T-helper 2 cell treated with Interferon-gamma antibody and Interleukin-4, amounts not matched to agents 5 μg/mL and 100 μg/mL, for 36 hours (primary cell): ENCODE measurements at regions not wholly inside any gene's neighbourhood (a gene's known extent, or its start where the extent isn't known, plus 50 kb on each side); places are given as distances from the start of the nearest gene placed in this dataset.

Experiments used
- DNase-seq: peaks from one replicate; pipeline ENCODE4 v3.0.0; 2021; ENCODE audit warnings: low spot score
- H3K27ac Mint-ChIP-seq: one replicate; pipeline ENCODE4 v1.8.0; 2021; ENCODE audit warnings: mild to moderate bottlenecking, mixed read lengths
- H3K27me3 Mint-ChIP-seq: one replicate; pipeline ENCODE4 v1.8.0; 2021; ENCODE audit warnings: low read depth, mixed read lengths
- H3K36me3 Mint-ChIP-seq: one replicate; pipeline ENCODE4 v1.8.0; 2021; ENCODE audit warnings: low read depth, mixed read lengths
- H3K4me1 Mint-ChIP-seq: one replicate; pipeline ENCODE4 v1.8.0; 2021; ENCODE audit warnings: low read depth, mixed read lengths
- H3K4me3 Mint-ChIP-seq: one replicate; pipeline ENCODE4 v1.8.0; 2022; ENCODE audit warnings: mild to moderate bottlenecking, moderate library complexity, mixed read lengths
- H3K9me3 Mint-ChIP-seq: one replicate; pipeline ENCODE4 v1.8.0; 2021; ENCODE audit warnings: mixed read lengths

DNA sequence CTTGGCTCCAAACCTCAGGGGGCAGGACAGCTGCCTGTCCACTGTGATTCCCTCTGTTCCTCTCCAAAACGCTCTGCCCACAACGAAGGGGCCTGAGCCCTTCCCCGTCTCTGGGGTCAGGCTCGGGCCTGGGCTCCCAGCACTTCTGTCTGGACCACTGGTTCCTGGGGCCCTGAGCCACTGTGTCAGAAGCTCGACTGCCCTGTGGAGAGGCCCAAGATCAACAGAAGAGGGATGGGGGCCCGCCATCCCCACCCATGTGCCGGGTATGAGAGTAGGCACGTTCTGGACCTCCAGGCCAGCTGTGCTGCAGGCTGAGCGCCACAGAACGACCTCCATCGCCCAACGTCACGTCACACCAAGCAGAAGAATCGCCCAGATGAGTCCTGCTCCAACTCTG lies 119.9 kb upstream of the HS6ST1 start:
- no peaks in the 10 kb centered on the region for H3K36me3 Mint-ChIP-seq
- peaks cover 14% of the 10 kb centered on the region for H3K27me3 Mint-ChIP-seq
- H3K9me3 Mint-ChIP-seq: no peaks in the 10 kb centered on the region
- DNase-seq: no peak
- no peak overlapping the region for H3K4me3 Mint-ChIP-seq
- H3K27ac Mint-ChIP-seq: no peak overlapping the region
- H3K4me1 Mint-ChIP-seq: peaks cover 26% of the 10 kb centered on the region

DNA sequence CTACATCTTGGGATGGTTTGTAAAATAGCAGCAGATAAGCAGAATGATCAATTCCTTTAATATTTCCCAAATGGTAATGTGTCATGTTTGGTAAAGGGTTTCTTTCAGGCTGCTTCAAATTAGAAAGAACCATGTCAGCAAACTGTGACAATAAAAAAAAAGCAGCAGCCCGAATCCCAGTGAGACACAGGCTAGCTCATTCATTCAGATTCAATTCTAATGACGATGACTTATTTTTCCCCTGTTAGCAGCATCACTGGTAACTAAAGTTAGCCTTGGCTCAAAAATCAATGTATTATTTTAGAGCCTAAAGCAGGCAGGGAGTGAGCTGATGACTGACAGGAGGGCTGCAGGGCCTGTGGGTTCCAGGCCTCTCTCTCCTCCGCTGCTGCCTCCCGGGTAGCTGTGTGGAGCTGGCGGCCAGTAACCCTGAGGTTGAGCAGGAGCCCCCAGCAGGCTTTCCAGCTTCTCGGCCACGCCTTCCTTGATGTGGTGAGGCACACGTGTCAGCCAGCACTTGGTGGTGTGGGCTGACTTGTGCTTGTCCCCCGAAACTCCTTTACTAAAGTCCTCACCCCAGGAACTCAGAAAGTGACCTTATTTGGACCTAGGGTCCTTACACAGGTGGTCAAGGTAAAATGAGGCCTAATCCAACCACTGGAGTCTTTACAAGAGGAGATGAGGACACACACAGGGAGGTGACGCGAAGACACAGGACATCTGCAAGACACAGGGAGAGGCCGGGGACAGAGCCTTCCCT lies 120.5 kb upstream of the HS6ST1 start:
- Mint-ChIP-seq H3K4me3 (no peak overlapping the region), H3K9me3 (no peaks in the 10 kb centered on the region), H3K4me1 (peaks cover 26% of the 10 kb centered on the region), H3K27me3 (peaks cover 14% of the 10 kb centered on the region), H3K27ac (no peak overlapping the region), H3K36me3 (no peaks in the 10 kb centered on the region)
- DNase-seq: no peak

DNA sequence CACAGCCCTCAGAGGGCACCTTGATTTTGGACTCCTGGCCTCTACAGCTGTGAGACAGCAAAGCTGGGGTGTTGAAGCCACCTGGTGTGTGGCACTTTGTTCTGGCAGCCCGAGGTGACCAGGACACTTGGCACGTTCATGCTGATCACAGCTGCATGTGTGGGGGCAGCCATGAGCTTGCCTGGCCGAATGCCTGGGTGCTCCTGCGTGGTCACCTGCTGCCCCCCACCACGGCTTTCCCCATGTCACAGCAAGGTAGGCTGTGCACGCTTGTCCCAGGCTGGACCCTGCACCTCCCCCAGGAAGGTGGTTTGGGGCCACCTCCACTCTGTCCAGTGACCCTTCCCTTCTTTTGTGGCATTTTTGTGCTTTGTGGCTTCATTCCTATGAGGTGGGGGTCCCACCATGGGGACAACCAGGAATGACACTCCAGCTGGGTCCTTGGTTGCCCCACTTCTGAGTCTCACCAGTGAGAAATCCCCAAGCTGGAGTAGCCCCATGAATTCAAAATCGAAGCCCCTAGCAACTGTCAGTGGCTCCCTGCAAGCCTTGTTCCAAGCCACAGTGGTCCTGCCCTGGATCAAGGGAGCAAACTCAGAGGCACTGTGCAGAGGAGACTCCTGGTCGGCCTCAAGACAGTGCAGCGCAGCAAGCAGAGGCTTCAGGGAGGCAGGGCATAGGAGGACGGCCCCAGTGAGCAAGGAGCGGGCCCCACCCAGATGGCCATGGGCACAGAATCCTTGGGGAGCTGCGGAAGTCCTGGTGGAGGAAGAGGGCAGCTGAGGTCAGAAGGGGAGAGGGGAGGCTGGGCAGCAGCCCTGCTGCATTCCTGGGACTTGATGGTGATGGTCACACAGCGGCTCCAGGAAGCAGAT lies 121.4 kb upstream of the HS6ST1 start:
- DNase-seq: no peak
- peaks cover 9% of the 10 kb centered on the region for H3K27me3 Mint-ChIP-seq
- H3K4me1 Mint-ChIP-seq: peaks cover 19% of the 10 kb centered on the region

DNA sequence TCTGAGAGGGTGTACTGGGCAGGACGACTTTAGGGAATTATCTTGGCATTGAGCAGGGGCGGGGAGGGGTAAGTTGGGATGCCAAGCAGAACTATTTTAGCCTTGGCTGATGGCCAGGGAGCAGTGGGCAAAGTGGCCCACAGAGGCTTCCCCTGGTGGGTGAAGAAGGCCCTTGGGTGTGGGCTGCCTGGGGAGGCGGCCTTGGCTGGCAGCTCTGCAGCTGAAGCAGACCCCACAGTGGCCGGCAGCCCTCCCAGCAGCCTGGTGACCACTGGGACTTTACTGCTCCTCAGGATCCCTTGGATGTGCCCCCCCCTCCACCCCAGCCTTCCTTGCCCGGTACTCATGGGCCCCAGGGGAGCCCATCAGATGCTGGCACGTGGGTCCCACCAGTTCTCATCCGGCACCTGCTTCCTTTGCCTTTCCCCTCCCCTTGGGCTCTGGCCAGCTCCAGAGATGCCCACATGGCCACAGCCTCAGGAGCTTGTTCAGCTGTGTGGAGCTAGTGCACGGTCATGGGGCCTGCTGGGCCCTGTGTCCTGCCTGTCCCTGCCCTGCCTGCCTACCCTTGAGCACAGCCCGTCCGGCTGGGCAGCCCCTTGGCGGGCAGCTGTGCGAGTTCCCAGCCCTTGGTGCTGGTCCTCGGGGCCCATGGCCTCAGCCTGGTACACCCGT lies 122.1 kb upstream of the HS6ST1 start:
- H3K4me3 Mint-ChIP-seq: no peak overlapping the region
- H3K9me3 Mint-ChIP-seq: no peaks in the 10 kb centered on the region
- no peak overlapping the region for H3K27ac Mint-ChIP-seq
- H3K27me3 Mint-ChIP-seq: peaks cover 5% of the 10 kb centered on the region
- H3K4me1 Mint-ChIP-seq: peaks cover 19% of the 10 kb centered on the region
- no peak for DNase-seq
- H3K36me3 Mint-ChIP-seq: no peaks in the 10 kb centered on the region

More for the DNA sequence above, 121.4 kb upstream of the HS6ST1 start:
- Mint-ChIP-seq H3K36me3 (no peaks in the 10 kb centered on the region), H3K9me3 (no peaks in the 10 kb centered on the region), H3K4me3 (no peak overlapping the region), H3K27ac (no peak overlapping the region)

DNA sequence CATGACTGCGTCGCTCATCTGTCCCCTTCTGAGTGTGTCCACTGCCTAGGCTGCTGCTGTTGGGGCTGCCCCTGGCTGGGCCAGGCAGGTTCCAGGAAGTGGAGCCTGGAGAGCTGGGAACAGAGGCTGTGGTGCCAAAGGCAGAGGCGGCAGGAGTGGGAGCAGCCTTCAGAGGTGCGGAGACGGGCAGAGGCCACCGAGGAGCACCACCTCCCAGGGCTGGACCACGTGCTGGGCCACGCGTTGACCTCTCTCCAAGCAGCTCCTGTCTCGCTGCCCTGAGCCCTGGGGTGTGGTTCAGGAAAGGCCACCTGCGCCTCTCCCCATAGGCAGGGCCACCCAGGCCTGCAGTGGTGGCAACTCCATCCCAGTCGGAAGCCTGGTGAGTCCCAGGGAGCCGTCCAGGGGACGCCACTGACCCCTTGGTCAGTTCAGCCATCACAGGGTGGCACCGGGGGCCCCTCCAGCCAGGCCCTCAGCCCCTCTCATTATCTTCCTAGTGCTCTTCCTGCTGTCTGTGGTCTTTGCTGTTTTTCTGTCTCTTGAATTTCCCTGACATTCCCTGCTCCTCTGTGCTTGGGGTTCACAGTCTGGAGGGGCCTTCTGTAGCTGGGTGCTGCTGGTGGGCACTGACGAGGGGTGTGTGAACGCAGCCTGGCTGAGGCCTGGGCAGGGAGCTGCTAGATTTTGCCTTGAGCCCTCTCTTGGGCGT lies 122.8 kb upstream of the HS6ST1 start:
- Mint-ChIP-seq H3K4me1 (peaks cover 17% of the 10 kb centered on the region), H3K9me3 (no peaks in the 10 kb centered on the region), H3K27me3 (peaks cover 3% of the 10 kb centered on the region), H3K27ac (no peak overlapping the region), H3K4me3 (no peak overlapping the region), H3K36me3 (no peaks in the 10 kb centered on the region)
- no peak for DNase-seq

DNA sequence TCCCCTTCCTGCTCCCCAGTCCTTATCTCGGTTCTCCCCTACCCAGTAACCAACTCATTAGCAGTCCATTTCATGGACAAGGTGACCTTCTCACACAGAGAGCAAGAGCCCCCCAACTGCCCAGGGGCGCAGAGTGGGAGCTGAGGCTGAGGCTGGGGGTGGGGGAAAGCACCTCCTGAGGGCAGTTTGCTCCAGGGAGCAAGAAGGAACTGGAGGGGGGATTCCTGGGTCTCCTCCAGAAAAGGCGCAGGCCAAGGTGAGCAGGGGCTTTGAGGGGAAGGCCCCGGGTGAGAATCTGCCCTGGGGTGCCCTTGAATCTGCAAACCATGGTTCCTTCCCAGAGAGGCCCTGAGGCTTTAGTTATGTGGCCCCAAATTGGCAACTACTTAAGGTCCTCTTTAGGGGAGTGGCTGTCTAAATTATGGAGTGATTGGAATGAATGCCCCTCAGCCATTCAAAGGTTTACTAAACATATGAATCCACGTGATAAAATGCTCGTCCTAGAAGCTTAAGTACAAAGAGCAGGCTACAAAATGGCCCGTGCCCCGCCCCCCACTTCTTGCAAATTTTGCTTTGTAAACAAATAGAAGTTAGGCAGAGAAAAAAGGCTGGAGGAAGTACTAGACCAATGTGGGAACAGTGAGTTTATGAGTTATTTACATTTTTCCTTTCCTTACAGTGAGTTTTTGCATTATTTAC lies 123.5 kb upstream of the HS6ST1 start:
- Mint-ChIP-seq H3K36me3 (no peaks in the 10 kb centered on the region), H3K4me1 (peaks cover 13% of the 10 kb centered on the region), H3K9me3 (no peaks in the 10 kb centered on the region), H3K27me3 (no peaks in the 10 kb centered on the region), H3K27ac (no peak overlapping the region), H3K4me3 (no peak overlapping the region)
- DNase-seq: no peak

DNA sequence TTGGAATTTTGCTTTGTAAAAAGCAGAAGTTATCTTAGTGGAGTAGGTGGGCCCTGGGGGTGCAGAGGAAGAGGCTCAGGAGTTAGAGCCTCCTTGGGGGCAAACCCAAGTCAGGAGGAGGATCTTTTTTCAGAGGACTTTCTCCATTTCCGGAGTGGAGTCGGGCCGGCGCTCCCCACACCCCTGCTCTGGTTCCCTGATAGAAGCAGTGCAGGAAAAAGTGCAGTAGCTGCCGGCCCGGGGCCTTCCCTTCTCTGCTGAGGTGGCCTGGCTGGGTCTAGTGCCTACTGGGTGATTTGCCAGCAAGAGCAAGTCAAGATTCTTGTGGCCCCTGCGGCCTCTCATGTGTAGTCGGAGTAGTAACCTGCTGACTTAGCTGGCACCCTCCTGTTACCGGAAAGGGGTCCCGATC lies 124.2 kb upstream of the HS6ST1 start:
- H3K36me3 Mint-ChIP-seq: no peaks in the 10 kb centered on the region
- no peak overlapping the region for H3K27ac Mint-ChIP-seq
- H3K27me3 Mint-ChIP-seq: no peaks in the 10 kb centered on the region
- no peak overlapping the region for H3K4me3 Mint-ChIP-seq
- H3K9me3 Mint-ChIP-seq: no peaks in the 10 kb centered on the region
- H3K4me1 Mint-ChIP-seq: peaks cover 10% of the 10 kb centered on the region
- DNase-seq: no peak

DNA sequence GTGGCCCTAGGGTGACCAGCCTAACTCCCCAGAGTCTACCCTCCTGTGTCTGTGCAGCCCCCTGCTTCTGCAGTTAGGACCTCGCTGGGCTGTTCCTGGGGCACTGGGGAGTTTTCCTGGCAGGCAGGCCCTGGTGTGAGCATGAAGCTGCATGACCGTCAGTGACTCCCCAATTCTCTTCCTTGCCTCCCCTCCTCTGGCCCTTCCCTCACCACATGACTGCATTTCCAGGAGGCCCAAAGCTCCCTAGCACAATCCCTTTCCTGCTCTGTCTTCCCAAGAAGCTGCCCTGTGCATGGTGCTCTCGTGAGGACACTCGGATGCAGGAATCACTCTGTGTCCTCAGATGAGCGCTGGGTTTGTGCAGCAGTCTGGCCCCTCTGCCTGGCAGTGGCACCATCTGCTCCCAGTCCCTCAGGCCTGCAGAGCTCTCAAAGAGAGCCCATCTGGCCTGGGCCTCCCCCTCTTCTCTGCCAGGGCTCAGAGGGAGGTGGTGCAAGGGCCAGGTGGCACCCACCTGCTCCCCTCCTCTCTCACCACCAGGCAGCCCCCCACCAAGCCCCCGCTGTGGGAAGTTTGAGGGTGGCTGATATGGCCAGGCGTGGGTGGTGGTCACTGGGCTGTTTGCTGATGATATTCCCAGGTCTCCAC lies 125.6 kb upstream of the HS6ST1 start:
- H3K4me1 Mint-ChIP-seq: peaks cover 8% of the 10 kb centered on the region
- DNase-seq: no peak
- no peak overlapping the region for H3K4me3 Mint-ChIP-seq
- no peaks in the 10 kb centered on the region for H3K9me3 Mint-ChIP-seq
- no peak overlapping the region for H3K27ac Mint-ChIP-seq
- H3K27me3 Mint-ChIP-seq: no peaks in the 10 kb centered on the region
- no peaks in the 10 kb centered on the region for H3K36me3 Mint-ChIP-seq

DNA sequence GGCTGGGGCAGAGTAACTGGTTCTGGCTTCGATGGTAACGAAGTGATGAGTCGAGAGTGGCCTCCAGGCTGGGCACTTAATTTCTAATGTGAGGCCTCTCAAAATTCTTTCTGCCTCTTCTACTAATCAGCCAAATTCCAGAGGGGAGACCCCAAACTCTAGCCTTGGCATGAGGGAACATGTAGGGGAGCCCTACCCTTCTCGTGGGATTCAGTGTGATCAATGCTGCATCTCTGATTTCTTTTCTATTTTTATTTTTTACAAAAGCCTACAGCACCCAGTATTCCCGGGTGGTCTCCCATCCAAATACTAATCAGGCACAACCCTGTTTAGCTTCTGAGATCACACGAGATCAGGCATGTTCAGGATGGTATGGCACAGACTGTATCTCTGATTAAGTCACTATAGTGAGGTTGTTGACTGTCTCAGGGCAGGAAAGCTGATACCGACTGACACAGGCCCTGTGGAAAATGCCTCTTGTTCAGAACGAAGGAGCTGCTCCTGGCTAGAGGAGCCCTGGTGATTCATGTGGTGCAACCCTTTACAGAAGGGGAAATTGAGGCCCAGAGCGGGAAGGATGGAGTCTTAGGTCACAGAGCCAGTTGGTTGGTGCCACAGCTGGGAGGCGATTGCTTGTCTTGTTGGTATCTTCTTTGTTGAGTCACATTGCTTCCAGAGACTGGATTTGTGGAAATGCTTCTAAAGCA lies 126.3 kb upstream of the HS6ST1 start:
- Mint-ChIP-seq H3K4me1 (peaks cover 8% of the 10 kb centered on the region), H3K36me3 (no peaks in the 10 kb centered on the region), H3K27me3 (no peaks in the 10 kb centered on the region), H3K4me3 (no peak overlapping the region), H3K27ac (no peak overlapping the region), H3K9me3 (no peaks in the 10 kb centered on the region)
- no peak for DNase-seq

DNA sequence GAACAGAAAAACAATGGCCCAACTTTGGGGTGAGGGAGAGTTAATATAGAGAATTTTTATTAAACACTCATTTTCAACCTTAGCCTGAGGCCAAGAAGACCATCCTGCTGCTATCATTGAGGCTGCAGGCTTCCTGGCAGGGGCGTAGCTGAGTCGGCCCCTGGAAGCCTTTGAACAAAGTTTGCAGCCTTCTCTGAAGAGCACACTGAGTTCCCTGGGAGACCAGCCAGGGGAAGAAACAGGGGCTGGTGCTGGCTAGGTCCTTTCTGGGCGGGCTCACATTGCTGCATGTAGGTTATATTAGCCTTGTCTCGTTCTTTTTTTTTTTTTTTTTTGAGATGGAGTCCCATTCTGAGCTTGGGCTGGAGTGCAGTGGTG lies 126.8 kb upstream of the HS6ST1 start:
- Mint-ChIP-seq H3K4me3 (no peak overlapping the region), H3K27ac (no peak overlapping the region), H3K9me3 (no peaks in the 10 kb centered on the region)

DNA sequence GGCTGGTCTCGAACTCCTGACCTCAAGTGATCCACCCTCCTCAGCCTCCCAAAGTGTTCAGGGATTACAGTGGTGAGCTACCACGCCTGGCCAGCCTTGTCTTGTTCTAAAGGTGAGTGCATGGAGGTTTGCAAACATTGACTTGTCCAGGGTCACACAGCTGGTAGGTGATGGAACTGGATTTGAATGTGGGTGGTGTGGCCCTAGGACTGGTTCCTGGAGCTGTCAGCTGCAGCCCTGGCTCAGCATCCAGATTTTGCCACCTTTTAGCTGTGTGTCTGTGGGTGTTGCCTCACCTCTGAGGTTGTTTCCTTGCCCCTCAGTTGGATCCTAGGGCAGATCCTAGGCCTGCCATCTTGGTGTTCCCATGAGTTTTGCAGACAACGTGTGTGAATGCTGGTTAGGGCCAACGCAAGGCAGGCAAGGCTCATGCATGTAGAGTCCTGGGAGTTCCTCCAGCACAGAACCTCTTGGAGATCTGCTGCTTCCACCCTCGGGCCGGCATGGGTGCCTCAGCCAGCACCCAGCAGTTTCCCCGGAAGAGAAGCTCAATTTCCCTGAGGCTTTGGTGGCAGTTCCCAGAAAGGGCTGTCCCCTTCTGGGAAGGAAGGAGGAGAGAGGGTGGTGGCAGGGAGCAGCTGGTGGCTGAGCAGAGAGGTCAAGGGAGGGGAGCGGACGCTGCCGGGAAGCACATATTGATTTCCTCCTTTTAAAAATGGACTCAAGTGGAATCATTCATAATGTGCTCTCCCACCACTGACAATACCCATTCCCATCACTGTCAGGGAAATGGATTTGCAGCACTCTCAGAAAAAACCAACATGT lies 127.6 kb upstream of the HS6ST1 start:
- no peak for DNase-seq
- Mint-ChIP-seq H3K4me3 (no peak overlapping the region), H3K27ac (no peak overlapping the region), H3K9me3 (no peaks in the 10 kb centered on the region), H3K4me1 (peaks cover 8% of the 10 kb centered on the region), H3K36me3 (no peaks in the 10 kb centered on the region), H3K27me3 (no peaks in the 10 kb centered on the region)

More for the DNA sequence above, 126.8 kb upstream of the HS6ST1 start:
- no peak for DNase-seq
- Mint-ChIP-seq H3K4me1 (peaks cover 8% of the 10 kb centered on the region), H3K27me3 (no peaks in the 10 kb centered on the region), H3K36me3 (no peaks in the 10 kb centered on the region)
